Urothelium cell line (cell line): ENCODE measurements at regions not wholly inside any gene's neighbourhood (a gene's known extent, or its start where the extent isn't known, plus 50 kb on each side); places are given as distances from the start of the nearest gene placed in this dataset.
"Not testable (repeated sequence)": the region's sequence is repeated elsewhere in the genome, so short reads cannot be mapped to it uniquely, and the experiment has no call there.

Experiments used
- DNase-seq: peaks from one replicate; pipeline ENCODE4 v3.0.0; 2011; ENCODE audit warnings: low spot score, mixed read lengths
- FAIRE-seq: peaks from 2 replicates; lab custom pipeline; 2011; peaks lifted over from hg19 to GRCh38; lab: Jason Lieb, UNC

GRCh38 chr6:119683031-119683430 lies 333.5 kb upstream of the MAN1A1 start:
- FAIRE-seq (no peak), DNase-seq (no peak)

GRCh38 chr6:119678961-119679360 lies 329.4 kb upstream of the MAN1A1 start:
- no peak for DNase-seq
- no peak for FAIRE-seq

GRCh38 chr6:119677384-119677783 lies 327.8 kb upstream of the MAN1A1 start:
- FAIRE-seq (no peak), DNase-seq (no peak)

- DNase-seq (peak; percentile 4), FAIRE-seq (no peak)
Observed at GRCh38 chr6:119676961-119677360, 327.4 kb upstream of the MAN1A1 start.

GRCh38 chr6:119676230-119676629 lies 326.7 kb upstream of the MAN1A1 start:
- FAIRE-seq (no peak), DNase-seq (no peak)

GRCh38 chr6:119673741-119674140 lies 324.2 kb upstream of the MAN1A1 start:
- no peak for FAIRE-seq
- DNase-seq: no peak

GRCh38 chr6:119672725-119673124 lies 323.2 kb upstream of the MAN1A1 start:
- no peak for FAIRE-seq
- DNase-seq: no peak

GRCh38 chr6:119671105-119671504 lies 321.5 kb upstream of the MAN1A1 start:
- FAIRE-seq (no peak), DNase-seq (no peak)

- no peak for FAIRE-seq
- DNase-seq: no peak
Observed at GRCh38 chr6:119669221-119669620, 319.7 kb upstream of the MAN1A1 start.

GRCh38 chr6:119665432-119665831 lies 315.9 kb upstream of the MAN1A1 start:
- FAIRE-seq: not testable (repeated sequence)

GRCh38 chr6:119661628-119662027 lies 312.1 kb upstream of the MAN1A1 start:
- FAIRE-seq: no peak
- DNase-seq: no peak

More at GRCh38 chr6:119665432-119665831, 315.9 kb upstream of the MAN1A1 start:
- DNase-seq: not testable (repeated sequence)

- DNase-seq: no peak
- FAIRE-seq: no peak
Observed at GRCh38 chr6:119661078-119661477, 311.5 kb upstream of the MAN1A1 start.

- FAIRE-seq: no peak
- no peak for DNase-seq
Observed at GRCh38 chr6:119658917-119659316, 309.4 kb upstream of the MAN1A1 start.

- FAIRE-seq: no peak
- DNase-seq: no peak
Observed at GRCh38 chr6:119655124-119655523, 305.6 kb upstream of the MAN1A1 start.

GRCh38 chr6:119653329-119653728 lies 303.8 kb upstream of the MAN1A1 start:
- DNase-seq (no peak), FAIRE-seq (no peak)

- FAIRE-seq: no peak
- no peak for DNase-seq
Observed at GRCh38 chr6:119649531-119649930, 300.0 kb upstream of the MAN1A1 start.

GRCh38 chr6:119647309-119647708 lies 297.7 kb upstream of the MAN1A1 start:
- FAIRE-seq (no peak), DNase-seq (no peak)

- no peak for FAIRE-seq
- no peak for DNase-seq
Observed at GRCh38 chr6:119643876-119644275, 294.3 kb upstream of the MAN1A1 start.

GRCh38 chr6:119637768-119638167 lies 288.2 kb upstream of the MAN1A1 start:
- DNase-seq (no peak), FAIRE-seq (no peak)

- DNase-seq (no peak), FAIRE-seq (no peak)
Observed at GRCh38 chr6:119636060-119636459, 286.5 kb upstream of the MAN1A1 start.

GRCh38 chr6:119633461-119633860 lies 283.9 kb upstream of the MAN1A1 start:
- no peak for DNase-seq

GRCh38 chr6:119630561-119631192 lies 281.1 kb upstream of the MAN1A1 start:
- DNase-seq: no peak
- FAIRE-seq: no peak

More at GRCh38 chr6:119633461-119633860, 283.9 kb upstream of the MAN1A1 start:
- FAIRE-seq: no peak
